Mesendoderm (in vitro differentiated cells): ENCODE measurements at regions not wholly inside any gene's neighbourhood (a gene's known extent, or its start where the extent isn't known, plus 50 kb on each side); places are given as distances from the start of the nearest gene placed in this dataset.
"Not testable (repeated sequence)": the region's sequence is repeated elsewhere in the genome, so short reads cannot be mapped to it uniquely, and the experiment has no call there.

ENCODE experiments used
- DNase-seq: peaks from one replicate; pipeline ENCODE4 v3.0.0; 2013
- H2AK5ac ChIP-seq: 2 replicates; pipeline ENCODE4 v1.6.1; 2013; ENCODE audit warnings: low read length, inconsistent platforms
- H2BK120ac ChIP-seq: 2 replicates; pipeline ENCODE4 v1.6.1; 2013; ENCODE audit warnings: low read depth, mild to moderate bottlenecking, low read length, moderate library complexity, mixed read lengths
- H2BK15ac ChIP-seq: replicated peaks from 2 replicates; pipeline ENCODE4 v1.6.1; 2013; ENCODE audit warnings: low read depth, mild to moderate bottlenecking, moderate library complexity
- H2BK5ac ChIP-seq: 2 replicates; pipeline ENCODE4 v1.6.1; 2013; ENCODE audit warnings: low read length, inconsistent platforms
- H3K18ac ChIP-seq: 2 replicates; pipeline ENCODE4 v1.6.1; 2013; ENCODE audit warnings: mild to moderate bottlenecking, low read length, mixed read lengths
- H3K23ac ChIP-seq: one replicate; pipeline ENCODE4 v1.6.1; 2013; ENCODE audit warnings: low read length
- H3K27ac ChIP-seq: 2 replicates; pipeline ENCODE4 v1.5.1; 2013; ENCODE audit warnings: low read depth, mild to moderate bottlenecking, inconsistent platforms, low read length, moderate library complexity
- H3K27me3 ChIP-seq: 2 replicates; pipeline ENCODE4 v1.6.1; 2013; ENCODE audit warnings: low read length, control low read depth, mild to moderate bottlenecking, inconsistent platforms; ENCODE audit not compliant: insufficient read depth, poor library complexity
- H3K36me3 ChIP-seq: 2 replicates; pipeline ENCODE4 v1.6.1; 2013; ENCODE audit warnings: low read length, inconsistent platforms; ENCODE audit not compliant: control insufficient read depth, insufficient read depth
- H3K4ac ChIP-seq: one replicate; pipeline ENCODE4 v1.6.1; 2013; ENCODE audit warnings: low read depth, mild to moderate bottlenecking, low read length, moderate library complexity
- H3K4me1 ChIP-seq: 2 replicates; pipeline ENCODE4 v1.6.1; 2013; ENCODE audit warnings: low read depth, low read length, inconsistent platforms; ENCODE audit not compliant: control insufficient read depth
- H3K4me2 ChIP-seq: 2 replicates; pipeline ENCODE4 v1.6.1; 2013; ENCODE audit warnings: low read length
- H3K4me3 ChIP-seq: 2 replicates; pipeline ENCODE4 v1.5.1; 2013; ENCODE audit warnings: mild to moderate bottlenecking, low read length
- H3K56ac ChIP-seq: one replicate; pipeline ENCODE4 v1.6.1; 2013; ENCODE audit warnings: low read length
- H3K79me1 ChIP-seq: 2 replicates; pipeline ENCODE4 v1.6.1; 2013; ENCODE audit warnings: low read length, inconsistent platforms
- H3K79me2 ChIP-seq: 2 replicates; pipeline ENCODE4 v1.6.1; 2013; ENCODE audit warnings: mild to moderate bottlenecking, low read length; ENCODE audit not compliant: control insufficient read depth, insufficient read depth
- H3K9ac ChIP-seq: 2 replicates; pipeline ENCODE4 v1.6.1; 2013; ENCODE audit warnings: low read length, inconsistent platforms
- H4K5ac ChIP-seq: one replicate; pipeline ENCODE4 v1.6.1; 2013; ENCODE audit warnings: low read length
- H4K8ac ChIP-seq: one replicate; pipeline ENCODE4 v1.6.1; 2013; ENCODE audit warnings: low read depth, mild to moderate bottlenecking, control low read depth, low read length, moderate library complexity
- WGBS: extraction: QIAGEN DNeasy Blood & Tissue Kit; methylation state at CpG from one replicate; pipeline ENCODE4 v1.1.7; 2013; ENCODE audit warnings: low lambda C conversion rate, missing lambda C conversion rate; ENCODE audit not compliant: insufficient coverage; ENCODE audit errors: extremely low coverage; 5-methylcytosine and 5-hydroxymethylcytosine counted together

DNA sequence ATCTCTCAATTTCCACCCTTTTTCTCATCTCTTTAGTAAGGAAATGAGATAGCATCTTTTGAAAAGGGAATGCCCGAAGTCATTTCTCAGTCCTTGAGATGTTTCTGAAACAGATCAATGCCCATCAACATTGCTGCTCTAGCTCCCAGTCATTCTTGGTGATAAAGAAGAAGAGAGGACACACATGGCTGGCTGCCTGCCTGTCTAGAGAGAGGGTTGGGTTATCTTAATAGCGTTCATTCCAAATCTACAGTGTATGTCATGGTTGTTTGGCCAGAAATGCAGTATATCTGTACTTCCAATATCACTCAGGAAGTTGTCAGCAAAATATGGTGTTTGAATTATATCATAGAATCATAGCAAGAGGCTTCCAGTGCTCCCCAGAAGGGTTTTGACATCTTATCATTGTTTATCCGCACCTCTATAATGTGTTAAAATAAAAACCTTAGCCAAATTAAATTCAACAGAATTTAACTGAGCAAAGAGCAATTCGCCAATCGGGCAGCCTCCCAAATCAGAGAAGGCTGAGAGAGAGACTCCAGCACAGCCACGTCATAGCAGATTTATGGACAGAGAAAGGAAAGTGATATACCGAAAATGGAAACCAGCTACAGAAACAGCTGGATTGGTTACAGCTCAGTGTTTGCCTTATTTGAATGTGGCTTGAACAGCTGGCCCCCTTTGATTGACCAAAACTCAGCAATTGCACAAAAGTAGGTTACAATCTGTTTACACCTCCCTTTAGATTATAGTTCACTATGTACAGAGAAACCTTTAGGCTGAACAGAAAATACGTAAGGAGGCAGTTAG lies 321.0 kb upstream of the FRG1 start:
- H3K4me1 ChIP-seq, H4K5ac ChIP-seq, DNase-seq, H3K79me1 ChIP-seq, H4K8ac ChIP-seq, H2AK5ac ChIP-seq, H2BK15ac ChIP-seq, H3K56ac ChIP-seq, H3K27me3 ChIP-seq, H3K18ac ChIP-seq, H2BK120ac ChIP-seq, H3K23ac ChIP-seq, H3K27ac ChIP-seq, H3K4ac ChIP-seq, H2BK5ac ChIP-seq, H3K79me2 ChIP-seq, H3K9ac ChIP-seq, H3K4me2 ChIP-seq, H3K36me3 ChIP-seq, H3K4me3 ChIP-seq: not testable (repeated sequence)
- WGBS = no CpG with 5 or more reads among the region's 8 CpGs

DNA sequence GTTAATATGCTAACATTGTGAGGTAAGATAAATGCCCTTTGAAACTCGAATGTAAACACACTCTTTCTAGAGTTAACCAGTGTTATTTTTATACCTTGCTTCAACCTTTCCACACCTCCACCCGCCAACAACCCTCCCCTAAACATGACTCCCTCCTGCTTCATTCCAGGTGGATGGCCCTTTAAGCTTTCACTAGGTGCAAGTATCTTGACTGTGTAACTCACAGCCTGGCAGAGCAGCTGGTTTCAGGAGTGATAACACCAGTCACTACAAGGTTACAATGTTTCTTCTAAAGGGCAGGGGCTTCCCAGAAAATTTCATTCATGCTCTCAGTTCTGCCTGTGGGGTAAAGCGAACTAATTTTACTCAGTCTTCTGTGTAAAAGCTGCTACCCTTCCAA lies 318.1 kb upstream of the FRG1 start:
- H2BK120ac ChIP-seq, H3K18ac ChIP-seq, H3K27me3 ChIP-seq, H3K4ac ChIP-seq, H3K4me2 ChIP-seq, H3K36me3 ChIP-seq, H3K56ac ChIP-seq, H4K5ac ChIP-seq, H3K9ac ChIP-seq, H2BK5ac ChIP-seq, H3K4me3 ChIP-seq, H3K23ac ChIP-seq, H3K4me1 ChIP-seq, H4K8ac ChIP-seq, H2BK15ac ChIP-seq, DNase-seq, H2AK5ac ChIP-seq, H3K79me1 ChIP-seq, H3K79me2 ChIP-seq, H3K27ac ChIP-seq: not testable (repeated sequence)
- WGBS = no CpG with 5 or more reads among the region's 3 CpGs

DNA sequence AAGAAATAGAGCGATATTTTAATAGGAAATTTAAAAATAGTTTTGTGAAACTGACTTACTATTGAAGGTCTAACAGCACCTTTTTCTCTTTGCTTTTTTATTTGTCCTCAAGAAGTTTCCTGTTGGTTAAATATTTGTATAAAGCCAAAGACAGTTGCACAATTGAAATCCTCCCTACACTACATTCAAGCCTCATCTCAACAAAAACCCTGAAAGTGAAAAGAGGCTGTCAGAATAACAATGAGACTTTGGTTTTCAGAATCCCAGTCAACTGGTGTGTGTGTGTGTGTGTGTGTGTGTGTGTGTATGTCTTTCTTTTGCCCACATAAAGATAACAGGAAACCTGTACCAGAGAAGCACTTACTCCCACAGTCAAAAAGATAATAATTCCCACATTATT lies 313.6 kb upstream of the FRG1 start:
- not testable (repeated sequence) for H3K79me1 ChIP-seq, H2AK5ac ChIP-seq, H3K4me2 ChIP-seq, H3K4ac ChIP-seq, DNase-seq, H2BK120ac ChIP-seq, H3K36me3 ChIP-seq, H3K18ac ChIP-seq, H4K5ac ChIP-seq, H3K4me3 ChIP-seq, H3K27me3 ChIP-seq, H2BK15ac ChIP-seq, H2BK5ac ChIP-seq, H4K8ac ChIP-seq, H3K23ac ChIP-seq, H3K27ac ChIP-seq, H3K4me1 ChIP-seq, H3K56ac ChIP-seq, H3K79me2 ChIP-seq, H3K9ac ChIP-seq
- no CpG with 5 or more reads among the region's 1 CpG for WGBS

DNA sequence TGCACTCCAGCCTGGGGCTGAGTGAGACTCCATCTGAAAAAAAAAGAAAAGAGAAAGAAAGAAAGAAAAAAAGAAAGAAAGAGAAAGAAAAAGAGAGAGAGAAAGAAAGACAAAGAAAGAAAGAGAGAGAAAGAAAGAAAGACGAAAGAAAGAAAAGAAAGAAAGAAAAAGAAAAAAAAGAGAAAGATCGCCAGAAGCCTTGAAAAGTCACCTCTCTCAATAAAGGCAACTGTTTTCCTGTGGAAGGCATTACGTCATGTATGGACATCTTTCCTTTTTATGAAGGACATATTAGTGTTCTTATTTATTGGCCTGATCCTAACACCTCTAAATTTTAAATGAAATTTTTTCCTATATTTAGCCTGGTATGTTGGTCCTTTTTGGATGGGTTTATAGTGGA lies 310.9 kb upstream of the FRG1 start:
- not testable (repeated sequence) for H3K4me2 ChIP-seq
- WGBS = no CpG with 5 or more reads among the region's 3 CpGs

DNA sequence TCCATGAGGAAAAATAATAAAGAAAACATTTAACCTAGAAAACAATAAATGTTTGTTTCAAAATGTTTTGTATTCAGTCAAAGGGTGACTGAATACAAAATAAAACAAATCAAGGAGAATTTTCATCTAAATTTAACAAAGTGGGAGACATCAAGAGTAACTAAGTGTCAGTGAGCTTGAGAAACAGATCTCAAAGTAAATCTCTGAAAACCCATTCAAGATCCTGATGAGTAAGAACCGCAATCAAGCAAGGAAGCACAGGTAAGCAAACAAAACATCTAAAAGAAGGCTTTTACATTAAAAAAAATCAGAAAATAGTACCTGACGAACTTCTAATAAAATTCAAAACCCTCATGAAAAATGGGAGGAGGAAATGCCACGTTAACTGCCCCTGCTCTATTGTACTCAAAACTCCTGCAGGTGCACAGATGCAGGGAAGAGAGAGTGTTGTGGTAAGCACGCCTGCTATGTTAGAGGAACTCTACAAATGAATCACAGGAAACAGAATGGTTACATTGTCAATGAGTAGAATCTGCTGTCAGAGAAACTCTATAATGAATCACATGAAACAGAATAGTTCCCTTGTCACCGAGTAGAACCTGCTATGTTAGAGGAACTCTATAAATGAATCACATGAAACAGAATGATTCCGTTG lies 309.6 kb upstream of the FRG1 start:
- not testable (repeated sequence) for H3K18ac ChIP-seq, H3K4me3 ChIP-seq, H3K9ac ChIP-seq, H3K4ac ChIP-seq, H3K56ac ChIP-seq, H2BK120ac ChIP-seq, H2AK5ac ChIP-seq, H3K27ac ChIP-seq, H3K4me1 ChIP-seq, H3K27me3 ChIP-seq, H3K79me2 ChIP-seq, H4K8ac ChIP-seq, H2BK5ac ChIP-seq, H3K4me2 ChIP-seq, H2BK15ac ChIP-seq, DNase-seq, H4K5ac ChIP-seq, H3K36me3 ChIP-seq, H3K23ac ChIP-seq, H3K79me1 ChIP-seq
- no CpG with 5 or more reads among the region's 6 CpGs for WGBS

More for the DNA sequence above, 310.9 kb upstream of the FRG1 start:
- H3K79me2 ChIP-seq, H4K8ac ChIP-seq, H3K56ac ChIP-seq, H2AK5ac ChIP-seq, H3K4me3 ChIP-seq, H3K9ac ChIP-seq, H3K27ac ChIP-seq, H2BK15ac ChIP-seq, DNase-seq, H3K4ac ChIP-seq, H3K36me3 ChIP-seq, H3K18ac ChIP-seq, H3K23ac ChIP-seq, H4K5ac ChIP-seq, H2BK120ac ChIP-seq, H3K79me1 ChIP-seq, H3K4me1 ChIP-seq, H3K27me3 ChIP-seq, H2BK5ac ChIP-seq: not testable (repeated sequence)
